Smooth muscle cell (in vitro differentiated cells): ENCODE measurements at regions not wholly inside any gene's neighbourhood (a gene's known extent, or its start where the extent isn't known, plus 50 kb on each side); places are given as distances from the start of the nearest gene placed in this dataset.

Experiments
- DNase-seq: peaks from one replicate; lab custom pipeline; 2025; ENCODE audit not compliant: unreplicated experiment; lab: John Stamatoyannopoulos, UW
- H2AFZ ChIP-seq: fragments of 200-600 bp; sonication (generic); 2 replicates; pipeline ENCODE4 v1.6.0; 2016; ENCODE audit warnings: antibody characterized with exemption, low read depth, mild to moderate bottlenecking
- H3F3A ChIP-seq: fragments of 200-600 bp; sonication (generic); 2 replicates; pipeline ENCODE4 v1.6.0; 2017; ENCODE audit warnings: antibody characterized with exemption, low read depth
- H3K27ac ChIP-seq: fragments of 200-600 bp; sonication (generic); 2 replicates; pipeline ENCODE4 v1.5.1; 2016; ENCODE audit warnings: low read depth, mild to moderate bottlenecking
- H3K27me3 ChIP-seq: fragments of 200-600 bp; sonication (generic); 2 replicates; pipeline ENCODE4 v1.6.1; 2016; ENCODE audit warnings: low read depth, mild to moderate bottlenecking
- H3K36me3 ChIP-seq: fragments of 200-600 bp; sonication (generic); 2 replicates; pipeline ENCODE4 v1.5.1; 2016; ENCODE audit warnings: low read depth
- H3K4me1 ChIP-seq: fragments of 200-600 bp; sonication (generic); 2 replicates; pipeline ENCODE4 v1.5.1; 2016; ENCODE audit warnings: low read depth
- H3K4me2 ChIP-seq: fragments of 200-600 bp; sonication (generic); 2 replicates; pipeline ENCODE4 v1.6.0; 2016; ENCODE audit warnings: mild to moderate bottlenecking
- H3K4me3 ChIP-seq: fragments of 200-600 bp; sonication (generic); 2 replicates; pipeline ENCODE4 v1.5.1; 2016; ENCODE audit warnings: mild to moderate bottlenecking
- H3K79me2 ChIP-seq: fragments of 200-600 bp; sonication (generic); 2 replicates; pipeline ENCODE4 v1.6.0; 2016; ENCODE audit warnings: low read depth, mild to moderate bottlenecking
- H3K9ac ChIP-seq: fragments of 200-600 bp; sonication (generic); 2 replicates; pipeline ENCODE4 v1.6.0; 2016; ENCODE audit warnings: low read depth
- H3K9me3 ChIP-seq: fragments of 200-600 bp; sonication (generic); replicated peaks from 2 replicates; pipeline ENCODE4 v1.5.1; 2016; ENCODE audit warnings: low read depth
- H4K20me1 ChIP-seq: fragments of 200-600 bp; sonication (generic); 2 replicates; pipeline ENCODE4 v1.6.0; 2016; ENCODE audit warnings: low read depth
- WGBS: methylation state at CpG from one replicate; pipeline ENCODE4 v1.1.7; 2016; ENCODE audit warnings: low lambda C conversion rate; 5-methylcytosine and 5-hydroxymethylcytosine counted together
- TF ChIP-seq, protein P1 (sequence below): fragments of 200-600 bp; sonication (generic); IDR thresholded peaks from 2 replicates; pipeline ENCODE4 v1.5.1; 2017; ENCODE audit warnings: borderline replicate concordance, mild to moderate bottlenecking, antibody characterized with exemption; ENCODE audit not compliant: insufficient read depth, poor library complexity, severe bottlenecking

DNA sequence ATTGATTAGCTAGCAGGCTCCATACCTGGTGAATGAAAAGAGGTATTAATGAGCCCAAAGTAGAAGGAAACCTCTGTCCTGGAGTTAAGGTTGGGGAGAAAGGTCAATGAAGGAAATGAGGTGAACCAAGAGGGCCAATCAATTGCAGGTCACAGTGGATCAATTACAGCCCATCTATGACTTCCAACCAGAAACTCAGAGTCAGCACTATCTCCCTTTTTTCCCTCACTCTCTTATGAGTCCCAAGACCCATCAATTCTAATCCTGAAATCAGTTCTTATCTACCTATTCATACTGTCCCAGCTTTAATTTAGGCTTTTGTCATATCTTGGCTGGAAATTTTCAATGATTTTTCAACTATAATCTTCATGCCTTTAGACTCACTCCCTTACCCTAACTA is 433.2 kb upstream of the PKN2 start:
- TF ChIP-seq, protein P1, sequence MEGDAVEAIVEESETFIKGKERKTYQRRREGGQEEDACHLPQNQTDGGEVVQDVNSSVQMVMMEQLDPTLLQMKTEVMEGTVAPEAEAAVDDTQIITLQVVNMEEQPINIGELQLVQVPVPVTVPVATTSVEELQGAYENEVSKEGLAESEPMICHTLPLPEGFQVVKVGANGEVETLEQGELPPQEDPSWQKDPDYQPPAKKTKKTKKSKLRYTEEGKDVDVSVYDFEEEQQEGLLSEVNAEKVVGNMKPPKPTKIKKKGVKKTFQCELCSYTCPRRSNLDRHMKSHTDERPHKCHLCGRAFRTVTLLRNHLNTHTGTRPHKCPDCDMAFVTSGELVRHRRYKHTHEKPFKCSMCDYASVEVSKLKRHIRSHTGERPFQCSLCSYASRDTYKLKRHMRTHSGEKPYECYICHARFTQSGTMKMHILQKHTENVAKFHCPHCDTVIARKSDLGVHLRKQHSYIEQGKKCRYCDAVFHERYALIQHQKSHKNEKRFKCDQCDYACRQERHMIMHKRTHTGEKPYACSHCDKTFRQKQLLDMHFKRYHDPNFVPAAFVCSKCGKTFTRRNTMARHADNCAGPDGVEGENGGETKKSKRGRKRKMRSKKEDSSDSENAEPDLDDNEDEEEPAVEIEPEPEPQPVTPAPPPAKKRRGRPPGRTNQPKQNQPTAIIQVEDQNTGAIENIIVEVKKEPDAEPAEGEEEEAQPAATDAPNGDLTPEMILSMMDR, result no peak
- H3K27ac ChIP-seq, result no peak overlapping the region
- H3K9me3 ChIP-seq, result no peaks in the 10 kb centered on the region

DNA sequence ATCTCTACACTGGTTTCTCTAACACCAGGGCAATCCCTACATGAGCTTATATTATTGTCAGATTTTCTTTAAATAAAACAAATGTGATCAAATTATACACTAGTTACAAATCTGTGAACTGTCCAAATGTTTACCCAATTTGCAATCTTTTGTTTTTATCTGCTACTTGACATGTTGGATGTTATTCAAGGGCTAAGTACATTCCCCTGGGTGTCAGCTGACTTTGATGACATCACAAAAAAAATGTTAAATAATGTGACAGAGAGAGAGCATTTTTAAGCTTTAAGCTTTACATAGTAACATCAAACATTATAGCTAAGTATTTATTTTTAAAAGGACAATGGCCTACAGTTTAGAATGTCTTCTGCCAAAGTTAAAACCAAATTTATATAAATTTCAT is 431.3 kb upstream of the PKN2 start:
- no peaks in the 10 kb centered on the region for H3K79me2 ChIP-seq
- H3K4me2 ChIP-seq, result no peak overlapping the region
- H3K27me3 ChIP-seq, result no peaks in the 10 kb centered on the region
- no peaks in the 10 kb centered on the region for H3K36me3 ChIP-seq
- H3K9me3 ChIP-seq, result no peaks in the 10 kb centered on the region
- DNase-seq, result no peak
- H3K9ac ChIP-seq, result no peak overlapping the region
- TF ChIP-seq, protein P1, result no peak
- no peak overlapping the region for H2AFZ ChIP-seq
- no peaks in the 10 kb centered on the region for H3K4me1 ChIP-seq
- no peaks in the 10 kb centered on the region for H4K20me1 ChIP-seq
- H3F3A ChIP-seq, result no peaks in the 10 kb centered on the region
- no peak overlapping the region for H3K4me3 ChIP-seq
- H3K27ac ChIP-seq, result no peak overlapping the region

More for the DNA sequence above, 433.2 kb upstream of the PKN2 start:
- no peaks in the 10 kb centered on the region for H3F3A ChIP-seq
- no peak for DNase-seq
- no peak overlapping the region for H2AFZ ChIP-seq
- H3K36me3 ChIP-seq, result no peaks in the 10 kb centered on the region
- H3K79me2 ChIP-seq, result no peaks in the 10 kb centered on the region
- H3K4me3 ChIP-seq, result no peak overlapping the region
- H3K9ac ChIP-seq, result no peak overlapping the region
- no peaks in the 10 kb centered on the region for H3K4me1 ChIP-seq
- no peak overlapping the region for H3K4me2 ChIP-seq
- H4K20me1 ChIP-seq, result no peaks in the 10 kb centered on the region
- H3K27me3 ChIP-seq, result no peaks in the 10 kb centered on the region

DNA sequence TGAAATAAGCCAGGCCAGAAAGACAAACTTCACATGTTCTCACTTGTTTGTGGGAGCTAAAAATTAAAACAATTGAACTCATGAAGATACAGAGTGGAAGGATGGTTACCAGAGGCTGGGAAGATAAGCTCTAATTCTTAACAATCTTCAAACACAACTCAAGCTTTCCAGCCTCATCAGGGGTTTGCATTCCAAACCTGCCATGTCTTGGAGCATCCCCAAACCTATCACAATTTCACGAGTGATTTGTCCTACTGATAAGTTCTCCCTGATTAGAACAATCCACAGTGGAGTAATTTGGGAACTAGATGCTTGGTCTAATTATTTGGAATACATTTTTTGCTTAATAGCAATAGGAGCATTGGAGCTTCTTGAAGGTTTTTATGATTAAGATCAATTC is 418.5 kb upstream of the PKN2 start:
- Histone ChIP-seq H3K79me2 (no peaks in the 10 kb centered on the region), H3K4me3 (no peak overlapping the region), H3K27me3 (no peaks in the 10 kb centered on the region), H3K9me3 (no peaks in the 10 kb centered on the region), H3K9ac (no peak overlapping the region), H3F3A (no peaks in the 10 kb centered on the region), H2AFZ (no peak overlapping the region), H3K4me1 (no peaks in the 10 kb centered on the region), H3K4me2 (no peak overlapping the region), H3K36me3 (no peaks in the 10 kb centered on the region), H4K20me1 (no peaks in the 10 kb centered on the region), H3K27ac (no peak overlapping the region)
- DNase-seq, result no peak
- 81% methylated on average over 1 of the region's 1 CpG for WGBS
- TF ChIP-seq, protein P1, result no peak

DNA sequence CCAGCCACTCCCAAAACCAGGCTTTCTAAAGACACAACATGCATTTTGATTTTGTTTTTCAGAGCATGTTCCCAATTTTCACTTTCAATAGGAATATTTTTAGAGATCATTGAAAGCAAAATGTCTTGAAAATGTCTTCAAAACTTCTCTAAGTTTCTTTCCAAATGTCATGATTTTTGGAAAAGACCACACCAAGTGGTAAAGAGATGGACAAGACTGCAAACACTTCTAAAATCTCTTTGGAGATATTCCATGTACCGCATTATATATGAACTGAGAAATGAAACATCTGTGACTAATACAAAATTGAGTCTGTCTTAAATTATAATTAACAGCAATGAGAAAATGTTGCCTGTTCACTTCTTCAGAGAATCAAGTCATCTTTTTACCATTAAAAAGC is 418.0 kb upstream of the PKN2 start:
- Histone ChIP-seq H4K20me1 (no peaks in the 10 kb centered on the region), H3K27me3 (no peaks in the 10 kb centered on the region), H2AFZ (no peak overlapping the region), H3K4me1 (no peaks in the 10 kb centered on the region), H3K4me3 (no peak overlapping the region), H3K79me2 (no peaks in the 10 kb centered on the region), H3K4me2 (no peak overlapping the region), H3K27ac (no peak overlapping the region), H3K9me3 (no peaks in the 10 kb centered on the region), H3K9ac (no peak overlapping the region), H3F3A (no peaks in the 10 kb centered on the region), H3K36me3 (no peaks in the 10 kb centered on the region)
- no peak for DNase-seq
- TF ChIP-seq, protein P1, result no peak
- 97% methylated on average over 1 of the region's 1 CpG for WGBS
